Left ventricle myocardium superior (tissue), 1 donor: ENCODE measurements at regions not wholly inside any gene's neighbourhood (a gene's known extent, or its start where the extent isn't known, plus 50 kb on each side); places are given as distances from the start of the nearest gene placed in this dataset.
A peak's percentile ranks its signal among the peaks of the same experiment; 100 is the strongest.

Experiments
- ATAC-seq: fragments of 200-7000 bp; cut with Tn5 transposase; one replicate; pipeline ENCODE4 v1.9.1; 2020; ENCODE audit warnings: mild to moderate bottlenecking, moderate library complexity
- DNase-seq: peaks from one replicate; pipeline ENCODE4 v3.0.0-alpha.2; 2020
- intact Hi-C: fragments of 100-400 bp; cut with micrococcal nuclease; formaldehyde crosslinking; loops from one replicate; pipeline ENCODE4 v1.11.0; 2022
- donor health status: DM: no; HTN: yes; CAD: no; lungs with severe emphysema.

GRCh38 chr16:65634291-65634690 is 512.4 kb upstream of the CDH11 start:
- no peak for ATAC-seq
- DNase-seq: no peak
- intact Hi-C loops: no loop called here

- DNase-seq (no peak), ATAC-seq (no peak)
- intact Hi-C loops: no loop called here
These were observed 502.8 kb upstream of the CDH11 start for GRCh38 chr16:65624666-65625065.

- no peak for ATAC-seq
- DNase-seq: no peak
- intact Hi-C loops: no loop called here
These were observed 502.4 kb upstream of the CDH11 start for GRCh38 chr16:65624229-65624628.

- DNase-seq: no peak
- intact Hi-C loops: no loop called here
- ATAC-seq: no peak
These were observed 501.0 kb upstream of the CDH11 start for GRCh38 chr16:65622871-65623270.

GRCh38 chr16:65622151-65622550 is 500.3 kb upstream of the CDH11 start:
- ATAC-seq (no peak), DNase-seq (no peak)
- intact Hi-C loops: no loop called here

GRCh38 chr16:65621640-65622039 is 499.8 kb upstream of the CDH11 start:
- peak; percentile 29 for DNase-seq

GRCh38 chr16:65619606-65620005 is 497.7 kb upstream of the CDH11 start:
- no peak for ATAC-seq
- DNase-seq: no peak
- intact Hi-C loops: no loop called here

More at GRCh38 chr16:65621640-65622039, 499.8 kb upstream of the CDH11 start:
- intact Hi-C loops: no loop called here
- ATAC-seq: peak; percentile 46

- ATAC-seq (no peak), DNase-seq (no peak)
- intact Hi-C loops: no loop called here
These were observed 497.1 kb upstream of the CDH11 start for GRCh38 chr16:65618931-65619330.

- intact Hi-C loops: no loop called here
- ATAC-seq (no peak), DNase-seq (no peak)
These were observed 496.5 kb upstream of the CDH11 start for GRCh38 chr16:65618333-65618732.

GRCh38 chr16:65617421-65617820 is 495.6 kb upstream of the CDH11 start:
- ATAC-seq: no peak
- no peak for DNase-seq
- intact Hi-C loops: no loop called here

- no peak for DNase-seq
- no peak for ATAC-seq
- intact Hi-C loops: no loop called here
These were observed 486.6 kb upstream of the CDH11 start for GRCh38 chr16:65608455-65608854.

GRCh38 chr16:65604771-65605170 is 482.9 kb upstream of the CDH11 start:
- ATAC-seq (no peak), DNase-seq (no peak)
- intact Hi-C loops: no loop called here

- DNase-seq (no peak), ATAC-seq (no peak)
- intact Hi-C loops: no loop called here
These were observed 479.9 kb upstream of the CDH11 start for GRCh38 chr16:65601781-65602180.

- no peak for ATAC-seq
- intact Hi-C loops: no loop called here
- DNase-seq: no peak
These were observed 478.8 kb upstream of the CDH11 start for GRCh38 chr16:65600629-65601028.

- DNase-seq (no peak), ATAC-seq (no peak)
- intact Hi-C loops: no loop called here
These were observed 478.2 kb upstream of the CDH11 start for GRCh38 chr16:65600046-65600445.

GRCh38 chr16:65598621-65599020 is 476.8 kb upstream of the CDH11 start:
- ATAC-seq (no peak), DNase-seq (no peak)
- intact Hi-C loops: no loop called here

GRCh38 chr16:65583498-65583897 is 461.6 kb upstream of the CDH11 start:
- intact Hi-C loops: no loop called here
- ATAC-seq: no peak

GRCh38 chr16:65579050-65579449 is 457.2 kb upstream of the CDH11 start:
- no peak for ATAC-seq
- DNase-seq: no peak
- intact Hi-C loops: no loop called here

More at GRCh38 chr16:65583498-65583897, 461.6 kb upstream of the CDH11 start:
- DNase-seq: no peak

- intact Hi-C loops: no loop called here
- DNase-seq: no peak
These were observed 454.8 kb upstream of the CDH11 start for GRCh38 chr16:65576631-65577030.

GRCh38 chr16:65576139-65576538 is 454.3 kb upstream of the CDH11 start:
- ATAC-seq: no peak
- intact Hi-C loops: no loop called here
- no peak for DNase-seq

More at GRCh38 chr16:65576631-65577030, 454.8 kb upstream of the CDH11 start:
- no peak for ATAC-seq

- ATAC-seq (no peak), DNase-seq (no peak)
- intact Hi-C loops: no loop called here
These were observed 452.6 kb upstream of the CDH11 start for GRCh38 chr16:65574326-65574966.

GRCh38 chr16:65572156-65572555 is 450.3 kb upstream of the CDH11 start:
- no peak for ATAC-seq
- intact Hi-C loops: no loop called here

More at GRCh38 chr16:65572156-65572555, 450.3 kb upstream of the CDH11 start:
- DNase-seq: no peak
